Left cardiac atrium (tissue), 4 donors: ENCODE measurements at regions not wholly inside any gene's neighbourhood (a gene's known extent, or its start where the extent isn't known, plus 50 kb on each side); places are given as distances from the start of the nearest gene placed in this dataset.
"Not testable (repeated sequence)": the region's sequence is repeated elsewhere in the genome, so short reads cannot be mapped to it uniquely, and the experiment has no call there.

Experiments used
- ATAC-seq, 2 donors: fragments of 200-7000 bp; cut with Tn5 transposase; one replicate each; pipeline ENCODE4 v1.9.1; 2020; ENCODE audit warnings: mild to moderate bottlenecking in 2 of 2, moderate library complexity in 2 of 2
- DNase-seq: peaks from one replicate; pipeline ENCODE4 v3.0.0-alpha.2; 2020
- intact Hi-C, 2 donors: fragments of 100-400 bp; cut with DNase I; formaldehyde crosslinking; loops; one replicate each; pipeline versions ENCODE4 v1.14.1 to v1.15.1; 2022 to 2023
- donor health status: DM: no; HTN: yes; CAD: no.
- donor health status: DM: no; HTN: yes; CAD: no; lungs with severe emphysema.
- donor health status: DM: yes; HTN: yes; CAD: no.
- donor health status: Dilated cardiomyopathy.

DNA sequence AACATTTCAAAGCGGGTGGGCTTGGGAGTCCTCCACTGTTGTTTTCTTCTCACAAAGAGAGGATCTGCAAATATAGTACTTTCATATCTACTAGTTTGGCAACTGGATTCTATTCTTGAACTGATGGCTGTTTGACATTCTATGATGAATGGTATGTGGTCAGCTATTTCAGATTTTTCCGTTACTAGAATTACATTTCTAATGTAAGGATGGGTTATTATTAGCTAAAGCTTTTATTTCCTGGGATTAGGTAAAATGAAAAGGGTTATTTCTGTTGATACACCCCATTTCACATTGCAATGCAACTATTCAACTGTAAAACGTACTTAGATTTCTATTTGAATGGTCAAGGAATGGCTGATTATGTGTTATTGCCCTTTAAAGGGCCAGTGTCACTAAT is 629.7 kb downstream of the DACH1 start:
- DNase-seq (no peak), ATAC-seq (no peak)
- intact Hi-C loops: no loop called here

DNA sequence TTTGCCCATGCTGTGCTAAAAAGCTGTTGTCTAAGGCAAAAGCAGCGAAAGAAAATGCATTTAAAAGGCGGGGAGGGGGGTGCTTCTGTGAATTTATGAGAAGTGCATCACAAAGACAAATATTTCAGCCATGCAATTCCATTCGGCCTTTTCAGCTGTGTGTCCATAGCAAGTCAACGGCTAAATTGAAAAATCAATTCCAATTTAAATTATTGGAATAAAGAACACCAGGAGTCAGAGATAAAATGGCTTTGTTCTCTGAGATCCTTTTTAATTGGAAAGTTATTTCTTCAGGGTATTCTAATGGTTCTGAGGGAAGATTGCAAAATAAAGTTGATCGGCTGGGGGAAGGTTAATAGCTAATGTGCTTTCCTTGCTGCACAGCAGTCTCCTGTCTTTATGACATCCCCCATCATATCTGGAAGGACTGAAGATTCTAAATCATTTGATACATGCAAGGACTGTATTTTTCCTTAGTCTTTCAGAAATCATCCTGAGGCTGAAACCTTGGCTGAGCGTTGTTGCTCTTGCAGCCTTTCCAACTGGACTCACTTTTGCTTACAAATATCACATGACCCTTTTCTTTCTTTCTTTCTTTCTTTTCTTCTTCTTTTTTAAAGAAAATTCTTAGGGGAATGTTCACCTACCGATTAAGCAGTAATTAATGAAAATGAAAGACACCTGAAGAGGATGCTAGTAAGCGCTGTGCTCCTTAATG is 647.1 kb downstream of the DACH1 start:
- DNase-seq: no peak
- ATAC-seq: no peak
- intact Hi-C loops: no loop called here

DNA sequence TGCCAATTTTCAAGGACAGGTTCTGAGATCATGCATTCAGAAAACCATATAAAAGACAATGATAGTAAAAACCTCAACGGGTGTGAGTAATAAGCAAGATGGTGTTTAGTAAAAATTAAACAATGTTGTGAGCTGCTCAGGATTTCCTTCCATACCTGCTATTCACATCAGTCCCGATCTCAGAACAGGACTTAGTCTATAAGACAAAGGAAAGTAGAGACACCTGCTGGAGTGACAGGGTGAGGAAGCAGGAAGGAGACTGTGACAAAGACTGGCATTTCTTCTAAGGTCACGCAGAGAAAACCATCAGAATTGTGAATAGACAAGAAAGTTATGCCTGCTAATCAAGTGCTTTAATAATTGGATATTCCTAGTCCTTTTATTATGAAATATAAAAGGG is 648.0 kb downstream of the DACH1 start:
- DNase-seq (no peak), ATAC-seq (no peak)
- intact Hi-C loops: no loop called here

GRCh38 chr13:71217827-71218226 is 649.2 kb downstream of the DACH1 start:
- no peak for ATAC-seq
- intact Hi-C loops: no loop called here

GRCh38 chr13:71214821-71215220 is 652.2 kb downstream of the DACH1 start:
- ATAC-seq (no peak), DNase-seq (no peak)
- intact Hi-C loops: no loop called here

More at GRCh38 chr13:71217827-71218226, 649.2 kb downstream of the DACH1 start:
- DNase-seq: no peak

GRCh38 chr13:71214357-71214756 is 652.6 kb downstream of the DACH1 start:
- intact Hi-C loops: no loop called here
- ATAC-seq: no peak
- DNase-seq: no peak

GRCh38 chr13:71213252-71213821 is 653.7 kb downstream of the DACH1 start:
- intact Hi-C loops: no loop called here
- ATAC-seq: no peak
- no peak for DNase-seq

DNA sequence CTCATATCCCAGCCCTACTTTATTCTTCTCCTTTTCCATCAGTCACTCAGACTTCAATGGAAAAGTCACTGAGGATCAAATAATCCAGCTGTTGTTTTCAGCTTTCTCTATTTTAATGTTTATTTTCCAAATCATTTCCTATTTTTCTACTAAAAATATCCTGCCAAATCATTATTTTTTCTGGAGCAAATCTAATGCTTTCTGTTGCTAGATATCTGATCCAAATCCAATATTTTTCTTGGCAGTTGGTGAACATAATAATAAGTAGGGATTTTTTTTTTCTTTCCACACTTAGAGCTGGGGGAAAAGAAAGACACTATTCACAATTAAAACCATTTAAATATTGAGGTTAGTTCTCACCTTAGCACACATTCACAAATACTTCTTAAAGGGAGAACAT is 656.1 kb downstream of the DACH1 start:
- no peak for DNase-seq
- intact Hi-C loops: no loop called here
- no peak for ATAC-seq

- DNase-seq: no peak
- no peak for ATAC-seq
- intact Hi-C loops: no loop called here
Measured at GRCh38 chr13:71209217-71209616, 657.8 kb downstream of the DACH1 start.

DNA sequence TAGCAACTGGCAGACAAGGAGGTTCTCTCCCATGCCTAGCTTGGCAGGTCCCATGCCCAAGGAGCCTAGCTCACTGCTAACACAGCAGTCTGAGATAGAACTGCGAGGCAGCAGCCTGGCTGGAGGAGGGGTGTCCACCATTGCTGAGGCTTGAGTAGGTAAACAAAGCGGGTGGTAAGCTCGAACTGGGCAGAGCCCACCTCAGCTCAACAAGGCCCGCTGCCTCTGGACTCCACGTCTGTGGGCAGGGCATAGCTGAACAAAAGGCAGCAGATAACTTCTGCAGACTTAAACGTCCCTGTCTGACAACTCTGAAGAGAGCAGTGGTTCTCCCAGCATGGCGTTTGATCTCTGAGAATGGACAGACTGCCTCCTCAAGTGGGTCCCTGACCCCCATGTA is 682.4 kb downstream of the DACH1 start:
- intact Hi-C loops, DNase-seq, ATAC-seq: not testable (repeated sequence)

GRCh38 chr13:71183352-71183751 is 683.7 kb downstream of the DACH1 start:
- ATAC-seq, DNase-seq, intact Hi-C loops: not testable (repeated sequence)

DNA sequence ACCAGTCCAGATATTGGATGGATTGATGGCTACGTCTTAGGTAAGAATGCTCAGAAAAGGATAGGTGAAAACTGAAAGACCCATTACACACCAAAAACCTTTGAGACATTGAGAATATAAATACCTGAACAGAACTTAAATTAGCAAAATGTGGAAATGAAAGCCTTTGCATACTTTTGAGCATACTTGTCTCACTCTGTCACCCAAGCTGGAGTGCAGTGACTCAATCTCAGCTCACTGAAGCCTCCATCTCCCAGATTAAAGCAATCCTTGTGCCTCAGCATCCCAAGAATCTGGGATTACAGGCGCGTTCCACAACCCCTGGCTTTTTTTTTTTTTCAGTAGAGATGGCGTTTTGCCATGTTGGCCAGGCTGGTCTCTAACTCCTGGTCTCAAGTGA is 695.3 kb downstream of the DACH1 start:
- ATAC-seq (no peak), DNase-seq (no peak)
- intact Hi-C loops: no loop called here

DNA sequence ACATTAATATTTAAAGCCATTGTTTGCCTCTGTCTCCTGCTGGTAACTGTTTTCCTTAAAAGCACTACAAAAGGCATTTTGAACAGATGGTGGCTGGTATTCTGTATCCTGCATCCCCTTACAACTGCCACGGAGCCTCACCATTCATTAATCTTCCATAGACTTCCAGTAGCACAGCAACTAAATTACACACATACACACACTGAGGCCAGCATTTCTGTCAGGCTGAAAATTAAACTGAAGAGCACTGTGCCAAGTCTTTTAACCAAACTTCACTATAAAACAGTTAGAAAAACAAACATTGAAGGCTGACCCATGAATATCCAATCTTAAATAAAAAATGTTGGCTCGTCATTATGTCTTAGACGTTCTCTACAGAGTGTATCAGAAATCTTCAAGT is 697.8 kb downstream of the DACH1 start:
- intact Hi-C loops: no loop called here
- no peak for ATAC-seq

GRCh38 chr13:71156550-71156949 is 710.5 kb downstream of the DACH1 start:
- ATAC-seq (no peak), DNase-seq (no peak)
- intact Hi-C loops: no loop called here

More for the DNA sequence above, 697.8 kb downstream of the DACH1 start:
- DNase-seq: no peak

DNA sequence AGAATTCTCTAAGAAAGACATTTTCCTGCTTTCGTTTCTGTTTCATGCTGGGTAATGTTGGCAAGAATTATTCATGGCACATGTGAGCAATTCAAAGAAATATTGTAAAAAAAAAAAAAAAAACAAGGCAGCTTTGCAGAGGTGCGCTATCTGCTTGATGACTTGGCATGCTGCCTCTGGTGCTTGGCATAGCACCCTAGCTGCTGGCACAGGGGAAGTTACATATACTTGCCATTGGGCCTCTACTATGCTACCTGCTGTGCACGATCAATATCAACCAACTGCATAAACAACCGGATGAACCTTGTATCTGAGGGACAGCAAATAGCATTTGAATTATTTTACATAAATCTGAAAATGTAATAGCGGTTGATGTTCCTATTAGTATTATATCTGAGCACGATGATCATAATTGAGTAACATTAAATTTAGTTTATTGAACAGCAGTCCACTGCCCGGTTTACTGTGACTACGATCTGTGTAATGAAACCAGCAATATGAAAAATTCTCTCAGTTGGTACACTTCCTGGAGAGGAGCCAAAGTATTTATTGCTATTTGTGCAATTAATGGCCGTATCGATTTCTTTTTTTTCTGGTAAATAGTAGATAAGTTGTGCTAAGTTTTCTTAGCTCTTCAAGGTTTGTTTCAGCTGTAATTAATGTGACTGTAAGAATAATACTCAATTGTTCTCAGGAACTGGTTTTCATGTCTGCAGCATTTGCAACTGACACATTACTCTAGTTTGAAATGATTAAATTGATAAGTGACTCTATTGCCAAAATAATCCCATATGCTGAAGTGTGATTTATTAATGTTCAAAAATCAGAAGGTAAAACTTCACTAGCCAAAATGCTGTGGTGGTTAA is 717.3 kb downstream of the DACH1 start:
- DNase-seq (no peak), ATAC-seq (no peak)
- intact Hi-C loops: no loop called here

DNA sequence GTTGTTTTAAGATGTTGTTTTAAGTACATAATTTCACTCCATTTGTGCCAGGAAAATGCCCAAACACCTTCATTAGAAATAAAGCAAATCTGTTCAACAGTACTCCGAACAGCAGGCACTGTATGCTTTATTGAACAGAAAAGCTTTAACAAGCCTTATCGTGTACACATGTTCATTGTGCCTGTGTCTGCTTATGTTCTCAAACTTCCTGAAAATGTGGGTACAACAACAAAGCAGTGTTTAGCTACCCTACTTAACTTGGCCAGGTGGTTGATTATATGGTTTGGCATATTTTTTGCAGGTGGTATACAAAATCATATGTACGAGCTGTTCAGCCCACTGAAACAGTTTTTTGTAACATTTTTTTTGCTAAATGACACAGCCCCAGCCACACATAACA is 718.0 kb downstream of the DACH1 start:
- intact Hi-C loops: no loop called here
- DNase-seq: no peak
- ATAC-seq: no peak

GRCh38 chr13:71148396-71148795 is 718.6 kb downstream of the DACH1 start:
- intact Hi-C loops: no loop called here
- no peak for ATAC-seq
- no peak for DNase-seq

DNA sequence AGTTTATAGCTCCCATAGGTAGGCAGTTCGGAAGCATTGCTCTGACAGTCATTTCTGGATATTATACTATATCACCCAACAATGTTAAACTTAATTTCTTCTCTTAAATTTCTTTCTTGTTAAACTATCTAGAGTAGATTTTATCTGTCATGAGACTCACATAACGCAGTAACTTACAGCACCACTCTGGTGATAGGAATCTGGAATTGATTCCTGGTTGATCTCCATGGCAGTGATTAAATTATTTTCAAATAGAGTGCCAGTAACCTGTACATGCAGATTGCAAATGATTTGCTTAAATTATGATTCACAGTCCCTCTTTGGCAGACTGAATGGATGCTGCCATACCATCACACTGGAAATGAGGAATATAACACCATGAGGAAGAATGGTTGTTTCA is 722.1 kb downstream of the DACH1 start:
- ATAC-seq: no peak
- intact Hi-C loops: no loop called here

GRCh38 chr13:71137101-71137500 is 729.9 kb downstream of the DACH1 start:
- intact Hi-C loops: no loop called here
- DNase-seq (no peak), ATAC-seq (no peak)

More for the DNA sequence above, 722.1 kb downstream of the DACH1 start:
- no peak for DNase-seq

DNA sequence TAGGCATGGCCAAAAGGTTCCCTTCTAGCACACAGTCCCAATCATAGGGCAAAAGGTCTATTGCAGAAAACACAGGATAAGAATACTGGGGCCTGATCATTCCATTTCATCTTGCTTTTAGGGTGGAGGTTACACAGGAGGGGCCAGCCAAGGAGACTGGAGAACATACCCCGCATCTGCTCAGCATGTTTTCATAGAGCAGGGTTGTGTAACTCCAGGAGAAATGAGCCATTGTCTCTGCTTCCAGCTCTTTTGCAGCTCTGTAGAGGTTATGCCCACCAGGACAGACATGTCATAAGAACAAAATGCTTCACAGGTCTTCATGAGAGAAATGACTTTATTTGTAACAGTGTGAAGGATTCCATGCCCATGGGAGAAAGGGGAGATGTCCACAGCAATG is 742.8 kb downstream of the DACH1 start:
- no peak for ATAC-seq
- intact Hi-C loops: no loop called here
- no peak for DNase-seq
